Midbrain (tissue), 1 donor: ENCODE measurements at regions not wholly inside any gene's neighbourhood (a gene's known extent, or its start where the extent isn't known, plus 50 kb on each side); places are given as distances from the start of the nearest gene placed in this dataset.

Experiments used
- DNase-seq: peaks from one replicate; lab custom pipeline; 2025; lab: John Stamatoyannopoulos, UW

DNA sequence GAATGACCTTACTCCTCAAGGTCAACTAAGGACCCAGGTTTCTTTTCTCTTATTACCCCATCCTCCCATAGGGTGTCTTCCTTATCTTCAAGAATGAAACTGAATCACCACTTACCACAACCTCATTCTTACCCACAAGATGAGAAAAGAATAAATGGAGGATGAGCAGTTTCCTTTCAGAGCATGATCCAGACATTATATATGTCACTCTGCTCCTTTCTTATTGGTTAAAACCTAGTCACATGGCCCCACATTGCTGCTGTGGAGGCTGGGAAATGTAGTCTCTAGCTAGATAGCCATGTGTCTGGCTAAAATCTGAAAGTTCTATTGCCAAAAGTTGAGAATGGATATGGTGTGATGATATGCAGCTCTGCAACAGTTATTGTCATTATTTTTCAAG lies 62.4 kb upstream of the RAI2 start:
- DNase-seq, result no peak

- DNase-seq, result no peak
These were observed 61.2 kb upstream of the RAI2 start for GRCh38 chrX:17922303-17922702.

GRCh38 chrX:17919896-17920446 lies 58.9 kb upstream of the RAI2 start:
- no peak for DNase-seq

- DNase-seq, result no peak
These were observed 57.0 kb upstream of the RAI2 start for GRCh38 chrX:17917945-17918577.

GRCh38 chrX:17913801-17914200 lies 52.7 kb upstream of the RAI2 start:
- no peak for DNase-seq
